Activated CD4-positive, alpha-beta T cell treated with anti-CD3 and anti-CD28 coated beads for 4 hours (primary cell): ENCODE measurements at regions not wholly inside any gene's neighbourhood (a gene's known extent, or its start where the extent isn't known, plus 50 kb on each side); places are given as distances from the start of the nearest gene placed in this dataset.

ENCODE experiments used
- DNase-seq, 2 donors: peaks; one replicate each; pipeline ENCODE4 v3.0.0-alpha.2; 2020

DNA sequence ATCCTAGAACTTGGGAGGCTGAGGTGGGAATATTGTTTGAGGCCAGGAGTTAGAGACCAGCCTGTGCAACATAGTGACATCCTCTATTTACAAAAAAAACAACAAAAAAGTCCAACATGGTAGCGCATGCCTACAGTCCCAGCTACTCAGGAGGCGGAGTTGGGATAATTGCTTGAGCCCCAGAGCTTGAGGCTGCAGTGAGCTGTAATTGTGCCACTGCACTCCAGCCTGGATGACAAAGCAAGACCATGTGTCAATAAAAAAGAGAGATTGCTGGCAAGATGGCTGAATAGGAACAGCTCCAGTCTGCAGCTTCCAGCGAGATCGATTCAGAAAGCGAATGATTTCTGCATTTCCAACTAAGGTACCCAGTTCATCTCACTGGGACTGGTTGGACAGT is 54.8 kb upstream of the FBXL17 start:
- no peak for DNase-seq

DNA sequence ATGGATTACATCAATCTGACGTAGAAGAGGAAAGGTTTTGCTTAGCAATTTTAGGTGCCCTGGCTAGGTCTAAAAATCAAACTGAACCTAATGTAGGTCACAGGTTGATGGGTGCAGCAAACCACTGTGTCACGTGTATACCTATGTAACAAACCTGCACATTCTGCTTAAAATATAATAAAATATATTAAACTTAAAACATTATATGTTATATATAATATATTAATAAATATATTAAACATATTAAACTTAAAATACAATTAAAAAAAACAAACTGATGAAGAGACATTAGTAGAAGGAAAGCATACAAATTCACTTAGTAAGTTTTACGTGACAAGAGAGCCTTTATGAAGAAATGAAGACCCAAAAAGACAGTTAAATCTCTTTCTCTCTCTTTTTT is 51.7 kb upstream of the FBXL17 start:
- no peak for DNase-seq

DNA sequence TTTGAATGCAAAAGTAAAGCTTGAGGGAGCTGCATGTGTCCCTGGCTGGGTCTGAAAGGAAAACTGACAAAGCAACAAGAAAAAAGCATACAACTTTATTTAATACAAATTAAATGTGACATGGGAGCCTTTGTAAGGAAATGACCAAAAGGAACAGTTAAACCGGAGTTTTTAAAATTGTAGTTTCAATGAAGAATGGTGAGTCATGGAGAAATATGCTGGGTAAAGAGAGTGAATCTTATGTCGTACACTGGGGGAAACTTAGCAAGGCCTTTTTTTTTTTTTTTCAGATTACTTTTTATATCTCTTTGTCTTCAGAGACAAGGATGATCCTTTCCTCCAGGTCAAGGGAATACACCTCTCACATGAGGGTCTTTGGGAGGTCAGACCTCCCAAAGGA is 50.1 kb upstream of the FBXL17 start:
- no peak for DNase-seq
